ENCODE measurements at regions not wholly inside any gene's neighbourhood (a gene's known extent, or its start where the extent isn't known, plus 50 kb on each side); places are given as distances from the start of the nearest gene placed in this dataset.

- Histone ChIP-seq H3K18ac (ENCODE audit: extremely low read depth, low read length) (no peak overlapping the region), H2BK5ac (ENCODE audit: low read depth, low read length) (no peak overlapping the region), H4K20me1 (replicated peaks in 1 of 2; ENCODE audit: control insufficient read depth in 1 of 2, insufficient read depth in 2 of 2, low read length in 2 of 2) (no peaks in the 10 kb centered on the region), H3K9ac (replicated peaks in 1 of 4; ENCODE audit: extremely low read depth in 1 of 4, low read depth in 3 of 4, low read length in 3 of 4) (no peak overlapping the region), H3K27me3 (replicated peaks in 1 of 4; ENCODE audit: control insufficient read depth in 3 of 4, extremely low read depth in 1 of 4, insufficient read depth in 3 of 4, low read length in 3 of 4) (no peaks in the 10 kb centered on the region), H4K8ac (ENCODE audit: extremely low read depth, insufficient read depth, low read length) (no peak overlapping the region), H3K36me3 (ENCODE audit: control insufficient read depth in 2 of 4, insufficient read depth in 4 of 4, low read length in 3 of 4) (no peaks in the 10 kb centered on the region), H2BK120ac (replicated peaks; ENCODE audit: low read depth, low read length) (no peak overlapping the region), H3K4ac (replicated peaks; ENCODE audit: insufficient read length, low read depth, low read length) (no peak overlapping the region), H2BK20ac (ENCODE audit: low read length) (no peak overlapping the region), H2BK12ac (ENCODE audit: low read depth, low read length) (no peak overlapping the region), H2BK15ac (ENCODE audit: low read length) (no peak overlapping the region), H3K4me3 (ENCODE audit: extremely low read depth in 1 of 4, insufficient read depth in 2 of 4, low read depth in 3 of 4, low read length in 4 of 4) (no peak overlapping the region), H3K23me2 (ENCODE audit: low read depth, low read length) (no peaks in the 10 kb centered on the region), H4K5ac (ENCODE audit: insufficient read length, low read depth, low read length) (no peak overlapping the region), H3K4me1 (replicated peaks in 1 of 4; ENCODE audit: control insufficient read depth in 3 of 4, insufficient read depth in 4 of 4, low read length in 3 of 4) (no peaks in the 10 kb centered on the region), H3K9me3 (ENCODE audit: insufficient read depth in 2 of 2, low read depth in 1 of 2, low read length in 1 of 2) (no peaks in the 10 kb centered on the region; a peak in 1 of 4 replicates), H4K91ac (replicated peaks; ENCODE audit: insufficient read length, low read length) (no peak overlapping the region), H3K14ac (ENCODE audit: insufficient read length) (no peak overlapping the region), H3K23ac (ENCODE audit: insufficient read length) (no peak overlapping the region), H3K27ac (ENCODE audit: low read depth, low read length) (no peak overlapping the region), H2AK5ac (ENCODE audit: low read depth, low read length) (no peak overlapping the region), H2AFZ (ENCODE audit: low read length) (no peak overlapping the region), H3K79me1 (ENCODE audit: low read depth, low read length) (no peaks in the 10 kb centered on the region), H3K4me2 (ENCODE audit: insufficient read depth in 1 of 2, low read depth in 2 of 2, low read length in 2 of 2) (no peak overlapping the region), H3K79me2 (ENCODE audit: control insufficient read depth in 1 of 2, insufficient read depth in 2 of 2, low read length in 2 of 2) (no peaks in the 10 kb centered on the region), H3K56ac (replicated peaks; ENCODE audit: insufficient read length, low read depth, low read length) (no peak overlapping the region)
- TF ChIP-seq MAFK (IDR thresholded peaks at IDR 0.05; ENCODE audit: low read depth, low read length): no peak
- FAIRE-seq (no peak), DNase-seq (ENCODE audit: low read depth in 1 of 2, low spot score in 2 of 2) (no peak)
- WGBS, 2 experiments (ENCODE audit: extremely low coverage in 1 of 2, insufficient coverage in 1 of 2, insufficient read length in 1 of 2, insufficient replicate concordance in 2 of 2, low coverage in 1 of 2, low lambda C conversion rate in 2 of 2, missing lambda C conversion rate in 1 of 2): 79% methylated on average over 2 of the region's 2 CpGs; no CpG with 5 or more reads in 1 of the 2 experiments
- CTCF ChIA-PET (ENCODE audit: partially characterized antibody): interaction anchor here (1.5 kb wide), 1 partner anchor 14 kb away, joined by 8 read pairs; no protein-coding TSS in a partner anchor
- POLR2A ChIA-PET (ENCODE audit: partially characterized antibody): no interaction called here
These were observed 200.3 kb downstream of the EDN1 start for GRCh38 chr6:12490351-12490903.

Data from H1 (cell line).